HepG2 (cell line): ENCODE measurements at regions not wholly inside any gene's neighbourhood (a gene's known extent, or its start where the extent isn't known, plus 50 kb on each side); places are given as distances from the start of the nearest gene placed in this dataset.

Experiments used
- ATAC-seq: fragments of 200-7000 bp; cut with Tn5 transposase; 3 replicates; pipeline ENCODE4 v1.9.1; 2020; ENCODE audit warnings: mild to moderate bottlenecking, moderate library complexity
- BruUV-seq: library from RNA; stranded (reverse); fragments of 400-500 nt; replicated peaks from 2 replicates; lab custom pipeline; 2021; lab: Mats Ljungman, UMichigan
- CTCF ChIA-PET: fragments of 300-600 bp; formaldehyde crosslinking; extraction: SDS; loops from one replicate; lab custom pipeline; 2021; ENCODE audit warnings: low total read pairs, inconsistent platforms, low intra/inter-chr PET ratio; lab: Yijun Ruan, JAX
- POLR2A ChIA-PET: fragments of 350-600 bp; sonication (Branson Sonifier 250); formaldehyde crosslinking; loops from one replicate; lab custom pipeline; 2020; ENCODE audit warnings: antibody characterized with exemption, inconsistent platforms; lab: Yijun Ruan, JAX
- DNase-seq: peaks from one replicate; pipeline ENCODE4 v3.0.0-alpha.2; 2015; ENCODE audit warnings: low spot score
- FAIRE-seq: peaks from 3 replicates; lab custom pipeline; 2011; peaks lifted over from hg19 to GRCh38; lab: Jason Lieb, UNC
- H2AFZ ChIP-seq: one replicate; pipeline ENCODE4 v1.6.1; 2011; ENCODE audit warnings: low read length, inconsistent platforms
- H3K27ac ChIP-seq: fragments of 300-600 bp; 3 replicates; pipeline ENCODE4 v1.8.0; 2011; ENCODE audit warnings: mixed run types, mild to moderate bottlenecking, mixed read lengths, low read length, inconsistent platforms; ENCODE audit not compliant: insufficient read depth; ENCODE audit errors: extremely low read length
- H3K27me3 ChIP-seq, 2 experiments: fragments of 200-600 bp in 1 of 2; 2 replicates in 1 of 2; 3 replicates in 1 of 2; pipeline versions ENCODE4 v1.6.0 to v1.8.0; 2011; ENCODE audit warnings: low read length in 2 of 2, mild to moderate bottlenecking in 2 of 2, moderate library complexity in 2 of 2, inconsistent platforms in 1 of 2; ENCODE audit not compliant: insufficient read depth in 2 of 2, control insufficient read depth in 1 of 2
- H3K36me3 ChIP-seq, 2 experiments: fragments of 200-600 bp in 1 of 2; replicated peaks in 1 of 2; 2 replicates in 1 of 2; 3 replicates in 1 of 2; pipeline versions ENCODE4 v1.5.1 to v1.8.0; 2011; ENCODE audit warnings: low read length in 2 of 2, inconsistent platforms in 1 of 2; ENCODE audit not compliant: insufficient read depth in 2 of 2, control insufficient read depth in 1 of 2
- H3K4me1 ChIP-seq: 2 replicates; pipeline ENCODE4 v1.5.1; 2012; ENCODE audit warnings: low read length, inconsistent platforms; ENCODE audit not compliant: insufficient read depth
- H3K4me2 ChIP-seq: 2 replicates; pipeline ENCODE4 v1.6.0; 2011; ENCODE audit warnings: low read depth, low read length, inconsistent platforms
- H3K4me3 ChIP-seq, 3 experiments: fragments of 200-600 bp in 1 of 3; sonication (generic), shearing (Covaris generic) in 1 of 3; replicated peaks in 1 of 3; 2 replicates each; pipeline ENCODE4 v1.5.1; 2011 to 2016; ENCODE audit warnings: low read length in 3 of 3, inconsistent platforms in 2 of 3, low read depth in 2 of 3, mild to moderate bottlenecking in 2 of 3, control low read depth in 1 of 3, mixed read lengths in 1 of 3; ENCODE audit not compliant: insufficient read depth in 1 of 3
- H3K79me2 ChIP-seq: one replicate; pipeline ENCODE4 v1.6.1; 2011; ENCODE audit warnings: low read length, inconsistent platforms; ENCODE audit not compliant: insufficient read depth
- H3K9ac ChIP-seq: 2 replicates; pipeline ENCODE4 v1.6.0; 2011; ENCODE audit warnings: mild to moderate bottlenecking, low read depth, low read length, inconsistent platforms; ENCODE audit not compliant: insufficient read depth
- H3K9me3 ChIP-seq: 2 replicates; pipeline ENCODE4 v1.5.1; 2012; ENCODE audit warnings: mild to moderate bottlenecking, low read length
- H4K20me1 ChIP-seq: 2 replicates; pipeline ENCODE4 v1.6.0; 2011; ENCODE audit warnings: inconsistent platforms, mild to moderate bottlenecking, low read length, moderate library complexity; ENCODE audit not compliant: insufficient read depth
- HNRNPUL1 ChIP-seq: fragments of 200-400 bp; formaldehyde crosslinking; IDR thresholded peaks from 2 replicates; pipeline ENCODE4 v1.6.1; 2017; ENCODE audit warnings: low read depth, mild to moderate bottlenecking, low read length, moderate library complexity
- KLF9 ChIP-seq: IDR thresholded peaks from 2 replicates; pipeline ENCODE4 v1.6.1; 2016; ENCODE audit warnings: low read depth
- ZNF24 ChIP-seq: fragments of 450-650 bp; IDR thresholded peaks from 2 replicates; pipeline ENCODE4 v1.6.1; 2017; ENCODE audit warnings: antibody characterized with exemption, mild to moderate bottlenecking
- ZNF318 ChIP-seq: sonication (generic); formaldehyde crosslinking; IDR thresholded peaks from 2 replicates; pipeline ENCODE4 v1.4.0; 2020; ENCODE audit warnings: mild to moderate bottlenecking, missing genetic modification reagents
- ZNF703 ChIP-seq: sonication (generic); formaldehyde crosslinking; IDR thresholded peaks from 2 replicates; pipeline ENCODE4 v1.5.1; 2020; ENCODE audit warnings: missing genetic modification reagents, mild to moderate bottlenecking, moderate library complexity, borderline replicate concordance
- ZNF740 ChIP-seq: sonication (generic); formaldehyde crosslinking; IDR thresholded peaks from 2 replicates; pipeline ENCODE4 v1.4.0; 2020; ENCODE audit warnings: missing genetic modification reagents
- WGBS: methylation state at CpG from one replicate; pipeline ENCODE4 v1.1.6; 2017; ENCODE audit warnings: low lambda C conversion rate; 5-methylcytosine and 5-hydroxymethylcytosine counted together
- in situ Hi-C: cut with HindIII; loops from 2 replicates; pipeline ENCODE4 v1.10.0; 2017; ENCODE audit warnings: low pct_unique_long_range_greater_than_20kb; ENCODE audit not compliant: extremely low pct_ligation_motif_present
- intact Hi-C: fragments of 100-400 bp; cut with micrococcal nuclease; formaldehyde crosslinking; loops from one replicate; pipeline ENCODE4 v1.10.0; 2022; ENCODE audit not compliant: unreplicated experiment

- 2% methylated on average over 2 of the region's 2 CpGs for WGBS
- TF ChIP-seq KLF9 (CRISPR knock-in tag) (no peak), HNRNPUL1 (no peak), ZNF740 (no peak), ZNF24 (no peak), ZNF318 (CRISPR knock-in tag) (no peak), ZNF703 (CRISPR knock-in tag) (no peak)
Observed at GRCh38 chr4:124181039-124181438, 531.5 kb downstream of the ANKRD50 start.

More at GRCh38 chr4:124181039-124181438, 531.5 kb downstream of the ANKRD50 start:
- H2AFZ ChIP-seq = no peak overlapping the region
- no peak overlapping the region for H3K9ac ChIP-seq
- H3K36me3 ChIP-seq = no peaks in the 10 kb centered on the region
- in situ Hi-C loops = no loop called here
- no peaks in the 10 kb centered on the region for H4K20me1 ChIP-seq
- no peak overlapping the region for H3K27ac ChIP-seq
- H3K9me3 ChIP-seq = no peaks in the 10 kb centered on the region
- H3K4me3 ChIP-seq = no peak overlapping the region
- CTCF ChIA-PET = no interaction called here
- POLR2A ChIA-PET = no interaction called here
- no TSS peak for BruUV-seq
- intact Hi-C loops = no loop called here
- no peak for DNase-seq
- H3K27me3 ChIP-seq = no peaks in the 10 kb centered on the region
- H3K4me1 ChIP-seq = no peaks in the 10 kb centered on the region
- H3K79me2 ChIP-seq = no peaks in the 10 kb centered on the region
- no peak for FAIRE-seq
- H3K4me2 ChIP-seq = no peak overlapping the region
- ATAC-seq = no peak
